ENCODE measurements at regions not wholly inside any gene's neighbourhood (a gene's known extent, or its start where the extent isn't known, plus 50 kb on each side); places are given as distances from the start of the nearest gene placed in this dataset.

- DNase-seq (ENCODE audit: low read depth in 2 of 2), result no peak
These were observed 181.5 kb downstream of the IRX2 start for GRCh38 chr5:2569774-2570542.

- DNase-seq (ENCODE audit: low read depth in 2 of 2), result no peak
These were observed 182.3 kb downstream of the IRX2 start for GRCh38 chr5:2569176-2569575.

GRCh38 chr5:2566284-2566683 is 185.2 kb downstream of the IRX2 start:
- DNase-seq (ENCODE audit: low read depth in 2 of 2), result no peak

GRCh38 chr5:2565147-2565546 is 186.3 kb downstream of the IRX2 start:
- no peak for DNase-seq (ENCODE audit: low read depth in 2 of 2)

GRCh38 chr5:2563046-2563445 is 188.4 kb downstream of the IRX2 start:
- no peak for DNase-seq (ENCODE audit: low read depth in 2 of 2)

GRCh38 chr5:2562036-2562435 is 189.4 kb downstream of the IRX2 start:
- no peak for DNase-seq (ENCODE audit: low read depth in 2 of 2)

- DNase-seq (ENCODE audit: low read depth in 2 of 2), result no peak
These were observed 191.0 kb downstream of the IRX2 start for GRCh38 chr5:2560435-2560834.

GRCh38 chr5:2557435-2557834 is 194.0 kb downstream of the IRX2 start:
- DNase-seq (ENCODE audit: low read depth in 2 of 2), result no peak

GRCh38 chr5:2556375-2556966 is 195.0 kb downstream of the IRX2 start:
- no peak for DNase-seq (ENCODE audit: low read depth in 2 of 2)

- no peak for DNase-seq (ENCODE audit: low read depth in 2 of 2)
These were observed 197.9 kb downstream of the IRX2 start for GRCh38 chr5:2553611-2554010.

- no peak for DNase-seq (ENCODE audit: low read depth in 2 of 2)
These were observed 201.0 kb downstream of the IRX2 start for GRCh38 chr5:2550509-2550908.

GRCh38 chr5:2549900-2550299 is 201.6 kb downstream of the IRX2 start:
- DNase-seq (ENCODE audit: low read depth in 2 of 2), result no peak

- DNase-seq (ENCODE audit: low read depth in 2 of 2), result no peak
These were observed 202.1 kb downstream of the IRX2 start for GRCh38 chr5:2549354-2549753.

GRCh38 chr5:2546938-2547337 is 204.5 kb downstream of the IRX2 start:
- no peak for DNase-seq (ENCODE audit: low read depth in 2 of 2)

- DNase-seq (ENCODE audit: low read depth in 2 of 2), result no peak
These were observed 207.5 kb downstream of the IRX2 start for GRCh38 chr5:2544003-2544402.

- no peak for DNase-seq (ENCODE audit: low read depth in 2 of 2)
These were observed 208.7 kb downstream of the IRX2 start for GRCh38 chr5:2542821-2543220.

- DNase-seq (ENCODE audit: low read depth in 2 of 2), result no peak
These were observed 209.5 kb downstream of the IRX2 start for GRCh38 chr5:2542026-2542425.

GRCh38 chr5:2538169-2538568 is 213.3 kb downstream of the IRX2 start:
- DNase-seq (ENCODE audit: low read depth in 2 of 2), result no peak

- no peak for DNase-seq (ENCODE audit: low read depth in 2 of 2)
These were observed 213.9 kb downstream of the IRX2 start for GRCh38 chr5:2537378-2538145.

GRCh38 chr5:2536632-2537377 is 214.7 kb downstream of the IRX2 start:
- no peak for DNase-seq (ENCODE audit: low read depth in 2 of 2)

- DNase-seq (ENCODE audit: low read depth in 2 of 2), result no peak
These were observed 216.5 kb downstream of the IRX2 start for GRCh38 chr5:2534970-2535369.

GRCh38 chr5:2534251-2534650 is 217.2 kb downstream of the IRX2 start:
- DNase-seq (ENCODE audit: low read depth in 2 of 2), result no peak
